ENCODE measurements at regions not wholly inside any gene's neighbourhood (a gene's known extent, or its start where the extent isn't known, plus 50 kb on each side); places are given as distances from the start of the nearest gene placed in this dataset.

- Histone ChIP-seq H3K27ac (ENCODE audit: insufficient read depth, low read depth, low read length, poor library complexity, severe bottlenecking) (no peak overlapping the region), H3K9me3 (ENCODE audit: control insufficient read depth, low read length) (no peaks in the 10 kb centered on the region), H3K4me1 (ENCODE audit: control insufficient read depth, insufficient read depth, low read length) (peaks cover 42% of the 10 kb centered on the region), H3K36me3 (ENCODE audit: control insufficient read depth, insufficient read depth, low read length) (no peaks in the 10 kb centered on the region), H3K27me3 (ENCODE audit: control insufficient read depth, insufficient read depth, low read length, poor library complexity, severe bottlenecking) (no peaks in the 10 kb centered on the region), H3K4me3 (ENCODE audit: insufficient read depth, low read depth, low read length) (no peak overlapping the region)
- 81 to 85% methylated on average over 8 of the region's 8 CpGs for WGBS, 2 experiments
These were observed 51.9 kb upstream of the PTPRS start for GRCh38 chr19:5392486-5392885.

- H3K27ac ChIP-seq (ENCODE audit: insufficient read depth, low read depth, low read length, poor library complexity, severe bottlenecking) = no peak overlapping the region
- no peak overlapping the region for H3K4me3 ChIP-seq (ENCODE audit: insufficient read depth, low read depth, low read length)
- H3K4me1 ChIP-seq (ENCODE audit: control insufficient read depth, insufficient read depth, low read length) = peaks cover 46% of the 10 kb centered on the region
- no peaks in the 10 kb centered on the region for H3K27me3 ChIP-seq (ENCODE audit: control insufficient read depth, insufficient read depth, low read length, poor library complexity, severe bottlenecking)
- 88% methylated on average over 6 of the region's 6 CpGs for WGBS, 2 experiments
- H3K36me3 ChIP-seq (ENCODE audit: control insufficient read depth, insufficient read depth, low read length) = no peaks in the 10 kb centered on the region
- H3K9me3 ChIP-seq (ENCODE audit: control insufficient read depth, low read length) = no peaks in the 10 kb centered on the region
These were observed 52.5 kb upstream of the PTPRS start for GRCh38 chr19:5393088-5393487.

- peak overlapping the region; percentile 77 for H3K27ac ChIP-seq (ENCODE audit: insufficient read depth, low read depth, low read length, poor library complexity, severe bottlenecking)
- no peaks in the 10 kb centered on the region for H3K9me3 ChIP-seq (ENCODE audit: control insufficient read depth, low read length)
- no peaks in the 10 kb centered on the region for H3K36me3 ChIP-seq (ENCODE audit: control insufficient read depth, insufficient read depth, low read length)
- no peak overlapping the region for H3K4me3 ChIP-seq (ENCODE audit: insufficient read depth, low read depth, low read length)
- 26 to 28% methylated on average over 43 of the region's 43 CpGs for WGBS, 2 experiments
- H3K27me3 ChIP-seq (ENCODE audit: control insufficient read depth, insufficient read depth, low read length, poor library complexity, severe bottlenecking) = no peaks in the 10 kb centered on the region
- H3K4me1 ChIP-seq (ENCODE audit: control insufficient read depth, insufficient read depth, low read length) = peaks cover 49% of the 10 kb centered on the region
These were observed 54.2 kb upstream of the PTPRS start for GRCh38 chr19:5394551-5395505.

GRCh38 chr19:5395556-5395955, 54.9 kb upstream of the PTPRS start:
- H3K27ac ChIP-seq (ENCODE audit: insufficient read depth, low read depth, low read length, poor library complexity, severe bottlenecking) = peak overlapping the region; percentile 83
- H3K27me3 ChIP-seq (ENCODE audit: control insufficient read depth, insufficient read depth, low read length, poor library complexity, severe bottlenecking) = no peaks in the 10 kb centered on the region
- H3K36me3 ChIP-seq (ENCODE audit: control insufficient read depth, insufficient read depth, low read length) = no peaks in the 10 kb centered on the region
- no peaks in the 10 kb centered on the region for H3K9me3 ChIP-seq (ENCODE audit: control insufficient read depth, low read length)
- peaks cover 49% of the 10 kb centered on the region for H3K4me1 ChIP-seq (ENCODE audit: control insufficient read depth, insufficient read depth, low read length)
- no peak overlapping the region for H3K4me3 ChIP-seq (ENCODE audit: insufficient read depth, low read depth, low read length)
- 41 to 50% methylated on average over 11 of the region's 11 CpGs for WGBS, 2 experiments

- no peaks in the 10 kb centered on the region for H3K27me3 ChIP-seq (ENCODE audit: control insufficient read depth, insufficient read depth, low read length, poor library complexity, severe bottlenecking)
- H3K4me3 ChIP-seq (ENCODE audit: insufficient read depth, low read depth, low read length) = no peak overlapping the region
- peak overlapping the region; percentile 83 for H3K27ac ChIP-seq (ENCODE audit: insufficient read depth, low read depth, low read length, poor library complexity, severe bottlenecking)
- peaks cover 46% of the 10 kb centered on the region for H3K4me1 ChIP-seq (ENCODE audit: control insufficient read depth, insufficient read depth, low read length)
- no peaks in the 10 kb centered on the region for H3K36me3 ChIP-seq (ENCODE audit: control insufficient read depth, insufficient read depth, low read length)
- no peaks in the 10 kb centered on the region for H3K9me3 ChIP-seq (ENCODE audit: control insufficient read depth, low read length)
- WGBS, 2 experiments = 18 to 20% methylated on average over 12 of the region's 12 CpGs
These were observed 55.7 kb upstream of the PTPRS start for GRCh38 chr19:5396096-5396939.

GRCh38 chr19:5396963-5397362, 56.4 kb upstream of the PTPRS start:
- Histone ChIP-seq H3K27ac (ENCODE audit: insufficient read depth, low read depth, low read length, poor library complexity, severe bottlenecking) (no peak overlapping the region), H3K4me1 (ENCODE audit: control insufficient read depth, insufficient read depth, low read length) (peaks cover 46% of the 10 kb centered on the region), H3K36me3 (ENCODE audit: control insufficient read depth, insufficient read depth, low read length) (no peaks in the 10 kb centered on the region), H3K9me3 (ENCODE audit: control insufficient read depth, low read length) (no peaks in the 10 kb centered on the region), H3K27me3 (ENCODE audit: control insufficient read depth, insufficient read depth, low read length, poor library complexity, severe bottlenecking) (no peaks in the 10 kb centered on the region), H3K4me3 (ENCODE audit: insufficient read depth, low read depth, low read length) (no peak overlapping the region)
- WGBS, 2 experiments = 81 to 86% methylated on average over 3 of the region's 3 CpGs

- Histone ChIP-seq H3K9me3 (ENCODE audit: control insufficient read depth, low read length) (no peaks in the 10 kb centered on the region), H3K27me3 (ENCODE audit: control insufficient read depth, insufficient read depth, low read length, poor library complexity, severe bottlenecking) (no peaks in the 10 kb centered on the region), H3K36me3 (ENCODE audit: control insufficient read depth, insufficient read depth, low read length) (no peaks in the 10 kb centered on the region), H3K27ac (ENCODE audit: insufficient read depth, low read depth, low read length, poor library complexity, severe bottlenecking) (peak overlapping the region; percentile 78), H3K4me1 (ENCODE audit: control insufficient read depth, insufficient read depth, low read length) (peaks cover 41% of the 10 kb centered on the region), H3K4me3 (ENCODE audit: insufficient read depth, low read depth, low read length) (no peak overlapping the region)
- 12% methylated on average over 17 of the region's 18 CpGs for WGBS, 2 experiments
These were observed 57.2 kb upstream of the ZNRF4 start for GRCh38 chr19:5397804-5398692.

- no peaks in the 10 kb centered on the region for H3K9me3 ChIP-seq (ENCODE audit: control insufficient read depth, low read length)
- no peaks in the 10 kb centered on the region for H3K36me3 ChIP-seq (ENCODE audit: control insufficient read depth, insufficient read depth, low read length)
- no peak overlapping the region for H3K27ac ChIP-seq (ENCODE audit: insufficient read depth, low read depth, low read length, poor library complexity, severe bottlenecking)
- H3K4me3 ChIP-seq (ENCODE audit: insufficient read depth, low read depth, low read length) = no peak overlapping the region
- H3K4me1 ChIP-seq (ENCODE audit: control insufficient read depth, insufficient read depth, low read length) = peaks cover 35% of the 10 kb centered on the region
- no peaks in the 10 kb centered on the region for H3K27me3 ChIP-seq (ENCODE audit: control insufficient read depth, insufficient read depth, low read length, poor library complexity, severe bottlenecking)
- WGBS, 2 experiments = 95% methylated on average over 3 of the region's 3 CpGs
These were observed 56.5 kb upstream of the ZNRF4 start for GRCh38 chr19:5398693-5399057.

- Histone ChIP-seq H3K27me3 (ENCODE audit: control insufficient read depth, insufficient read depth, low read length, poor library complexity, severe bottlenecking) (peaks cover 6% of the 10 kb centered on the region), H3K9me3 (ENCODE audit: control insufficient read depth, low read length) (no peaks in the 10 kb centered on the region), H3K27ac (ENCODE audit: insufficient read depth, low read depth, low read length, poor library complexity, severe bottlenecking) (no peak overlapping the region), H3K36me3 (ENCODE audit: control insufficient read depth, insufficient read depth, low read length) (no peaks in the 10 kb centered on the region), H3K4me1 (ENCODE audit: control insufficient read depth, insufficient read depth, low read length) (no peaks in the 10 kb centered on the region), H3K4me3 (ENCODE audit: insufficient read depth, low read depth, low read length) (no peak overlapping the region)
- WGBS, 2 experiments = 10 to 11% methylated on average over 12 of the region's 12 CpGs
These were observed 51.1 kb upstream of the ZNRF4 start for GRCh38 chr19:5403968-5404640.

All from ectodermal cell (in vitro differentiated cells).